ENCODE measurements at regions not wholly inside any gene's neighbourhood (a gene's known extent, or its start where the extent isn't known, plus 50 kb on each side); places are given as distances from the start of the nearest gene placed in this dataset.
A peak's percentile ranks its signal among the peaks of the same experiment; 100 is the strongest.
"Not testable (repeated sequence)": the region's sequence is repeated elsewhere in the genome, so short reads cannot be mapped to it uniquely, and the experiment has no call there.

DNA sequence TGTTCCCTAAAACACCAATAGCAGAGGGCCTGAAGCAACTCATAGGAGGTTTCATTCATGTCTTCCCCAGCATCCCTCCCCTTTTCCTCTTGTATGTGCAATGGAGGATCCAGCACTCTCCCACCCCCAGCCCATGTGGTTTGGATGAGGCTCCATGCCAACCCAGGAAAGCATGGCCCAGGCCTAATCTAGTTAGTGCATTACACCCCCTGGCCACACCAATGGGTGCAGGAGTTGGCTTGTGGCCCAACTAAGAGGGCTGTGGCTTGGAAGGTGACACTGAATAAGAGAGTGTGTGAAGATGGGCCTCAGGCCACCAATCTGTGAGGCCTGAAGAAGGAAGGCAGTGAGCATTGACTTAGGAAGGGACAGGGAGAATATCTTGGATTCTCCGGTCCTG is 70.8 kb upstream of the SMIM23 start:
- DNase-seq, result no peak

- DNase-seq, result no peak
These were observed 70.1 kb upstream of the SMIM23 start for GRCh38 chr5:171715551-171715950.

GRCh38 chr5:171720086-171720485 is 65.5 kb upstream of the SMIM23 start:
- DNase-seq, result no peak

DNA sequence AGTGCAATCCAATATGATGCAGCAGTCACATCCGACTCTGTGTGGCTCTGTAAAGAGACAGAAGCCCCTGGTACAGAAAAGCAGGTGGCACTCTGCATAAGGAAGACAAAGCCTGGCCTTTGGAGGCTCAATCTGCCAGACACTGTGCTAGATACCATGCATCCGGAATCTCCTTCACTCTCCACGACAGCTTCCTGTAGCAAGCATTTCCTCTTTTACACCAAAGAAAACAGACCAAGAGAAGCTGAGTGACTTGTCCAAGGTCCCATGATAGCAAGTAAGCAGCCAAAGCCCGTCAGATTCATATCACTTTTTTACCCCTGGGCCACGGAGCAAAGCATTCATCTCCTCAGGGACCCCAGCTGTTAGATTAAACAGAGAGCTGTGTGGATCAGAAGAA is 64.2 kb upstream of the SMIM23 start:
- DNase-seq, result peak; percentile 67 to 75

DNA sequence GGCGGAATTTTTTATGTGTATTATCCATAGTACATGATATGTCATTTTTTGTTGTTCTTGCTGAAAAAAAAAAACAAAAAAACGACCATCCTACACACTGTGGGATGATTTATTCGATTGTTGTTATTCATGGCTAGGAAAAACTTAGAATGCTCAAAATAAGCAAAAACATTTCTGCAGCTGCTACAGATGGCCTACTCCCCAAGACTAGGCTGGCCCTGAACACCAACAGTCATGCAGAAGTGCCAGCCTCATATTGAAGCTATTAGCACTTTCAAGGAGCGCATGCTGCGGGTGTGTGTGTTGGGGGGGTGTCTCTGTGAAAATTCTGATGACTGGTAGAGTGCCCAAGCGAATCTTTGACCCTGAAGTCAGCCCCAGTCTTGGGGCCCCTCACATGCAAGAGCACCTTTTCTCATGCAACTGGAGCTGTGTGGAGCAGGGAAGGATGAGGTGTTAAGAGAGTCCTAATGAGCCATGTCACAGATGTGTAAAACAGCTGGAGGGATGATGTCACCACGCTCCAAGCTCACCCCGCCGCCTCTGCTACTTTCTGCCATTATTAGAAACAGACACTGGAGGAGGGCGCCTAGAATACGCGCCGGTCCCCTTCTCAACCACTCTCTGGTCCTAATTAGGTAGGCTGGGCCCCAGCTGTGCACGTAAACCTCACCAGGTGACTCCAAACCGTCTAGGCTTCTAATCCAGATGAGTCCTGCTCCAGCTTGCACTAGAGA is 61.0 kb upstream of the SMIM23 start:
- DNase-seq, result no peak

DNA sequence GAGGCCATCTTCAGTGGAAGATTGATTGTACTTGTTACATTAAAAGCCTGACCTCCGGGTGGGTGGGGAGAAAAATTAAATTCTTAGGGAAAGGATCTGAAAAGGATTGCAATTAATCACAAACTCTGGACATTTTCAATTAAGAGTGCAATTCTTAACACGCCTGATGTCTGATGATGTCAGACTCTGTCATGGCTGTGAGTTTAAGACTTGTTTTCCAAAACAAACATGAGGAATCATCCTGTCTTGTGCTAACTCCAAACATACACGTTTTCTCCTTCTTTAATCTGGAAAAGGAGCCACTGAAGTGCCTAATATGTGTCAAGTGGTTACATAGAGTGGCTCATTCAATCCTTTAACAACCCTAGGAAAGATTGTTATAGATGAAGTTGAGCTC is 60.4 kb upstream of the SMIM23 start:
- DNase-seq, result no peak

- DNase-seq, result not testable (repeated sequence)
These were observed 58.8 kb upstream of the SMIM23 start for GRCh38 chr5:171726819-171727218.

GRCh38 chr5:171728686-171729085 is 56.9 kb upstream of the SMIM23 start:
- no peak for DNase-seq

Measured in inflammatory macrophage (primary cell).